ENCODE measurements at regions not wholly inside any gene's neighbourhood (a gene's known extent, or its start where the extent isn't known, plus 50 kb on each side); places are given as distances from the start of the nearest gene placed in this dataset.

DNA sequence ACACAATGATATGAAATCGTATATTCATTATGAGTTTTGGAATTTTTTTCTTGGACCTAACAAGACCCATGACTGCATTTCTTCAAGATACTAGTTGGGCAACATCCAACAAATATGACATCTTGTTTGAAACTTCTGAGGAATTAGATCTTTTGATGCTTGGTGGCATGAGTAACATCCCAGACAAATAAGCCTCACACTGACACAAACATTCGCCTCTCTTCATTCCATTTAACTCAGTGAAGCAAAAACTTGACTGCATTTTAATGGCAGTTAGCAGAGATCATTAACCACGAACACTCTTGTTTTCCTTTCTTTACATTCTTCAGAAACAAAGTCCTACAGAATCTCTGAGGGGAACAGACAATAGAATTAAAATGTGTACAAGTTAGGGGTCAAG lies 758.3 kb downstream of the C12orf50 start:
- H3K9ac ChIP-seq (ENCODE audit: extremely low read depth, insufficient read length, low read length), result no peak overlapping the region
- no peaks in the 10 kb centered on the region for H3K79me2 ChIP-seq (ENCODE audit: insufficient read depth, low read length)
- H2AFZ ChIP-seq (ENCODE audit: low read length), result no peak overlapping the region
- H3K9me3 Mint-ChIP-seq, result no peaks in the 10 kb centered on the region
- H2BK5ac ChIP-seq (ENCODE audit: insufficient read length, low read length), result no peak overlapping the region
- no peak overlapping the region for H3K18ac ChIP-seq (ENCODE audit: insufficient read length, low read depth, low read length)
- H3K4me1 Mint-ChIP-seq, result peaks cover 0 to 5% of the 10 kb centered on the region in 2 experiments; a peak in 1 of 4 replicates
- H2AK5ac ChIP-seq (ENCODE audit: insufficient read length, low read length), result no peak overlapping the region
- no peak overlapping the region for H3K27ac Mint-ChIP-seq
- H4K8ac ChIP-seq (replicated peaks; ENCODE audit: insufficient read length, low read depth, low read length), result no peak overlapping the region
- H4K20me1 ChIP-seq (ENCODE audit: control insufficient read depth, insufficient read depth, insufficient read length), result no peaks in the 10 kb centered on the region
- no peak overlapping the region for H3K56ac ChIP-seq (ENCODE audit: insufficient read length, low read depth, low read length)
- no peak overlapping the region for H2BK12ac ChIP-seq (ENCODE audit: insufficient read length, low read depth, low read length)
- no peak overlapping the region for H3K4ac ChIP-seq (ENCODE audit: low read depth, low read length)
- H4K5ac ChIP-seq (ENCODE audit: insufficient read length, low read depth, low read length), result no peak overlapping the region
- H3K14ac ChIP-seq (ENCODE audit: insufficient read depth, low read length), result no peak overlapping the region
- H3K23me2 ChIP-seq (ENCODE audit: insufficient read length, low read depth, low read length, poor library complexity, severe bottlenecking), result no peaks in the 10 kb centered on the region
- no peak overlapping the region for H3K23ac ChIP-seq (ENCODE audit: insufficient read length, low read depth, low read length)
- no peak overlapping the region for H3K27ac ChIP-seq (ENCODE audit: insufficient read length, low read depth, low read length)
- H3K27me3 Mint-ChIP-seq (ENCODE audit: low read depth), result no peaks in the 10 kb centered on the region
- no peak overlapping the region for H3K4me3 Mint-ChIP-seq
- TF ChIP-seq, protein P1, sequence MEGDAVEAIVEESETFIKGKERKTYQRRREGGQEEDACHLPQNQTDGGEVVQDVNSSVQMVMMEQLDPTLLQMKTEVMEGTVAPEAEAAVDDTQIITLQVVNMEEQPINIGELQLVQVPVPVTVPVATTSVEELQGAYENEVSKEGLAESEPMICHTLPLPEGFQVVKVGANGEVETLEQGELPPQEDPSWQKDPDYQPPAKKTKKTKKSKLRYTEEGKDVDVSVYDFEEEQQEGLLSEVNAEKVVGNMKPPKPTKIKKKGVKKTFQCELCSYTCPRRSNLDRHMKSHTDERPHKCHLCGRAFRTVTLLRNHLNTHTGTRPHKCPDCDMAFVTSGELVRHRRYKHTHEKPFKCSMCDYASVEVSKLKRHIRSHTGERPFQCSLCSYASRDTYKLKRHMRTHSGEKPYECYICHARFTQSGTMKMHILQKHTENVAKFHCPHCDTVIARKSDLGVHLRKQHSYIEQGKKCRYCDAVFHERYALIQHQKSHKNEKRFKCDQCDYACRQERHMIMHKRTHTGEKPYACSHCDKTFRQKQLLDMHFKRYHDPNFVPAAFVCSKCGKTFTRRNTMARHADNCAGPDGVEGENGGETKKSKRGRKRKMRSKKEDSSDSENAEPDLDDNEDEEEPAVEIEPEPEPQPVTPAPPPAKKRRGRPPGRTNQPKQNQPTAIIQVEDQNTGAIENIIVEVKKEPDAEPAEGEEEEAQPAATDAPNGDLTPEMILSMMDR (conservative IDR thresholded peaks at IDR 0.05), result no peak
- H2BK120ac ChIP-seq (ENCODE audit: low read depth, low read length, poor library complexity, severe bottlenecking), result no peak overlapping the region
- no CpG with 5 or more reads among the region's 3 CpGs for WGBS (ENCODE audit: extremely low coverage, insufficient read length, low lambda C conversion rate)
- no peak overlapping the region for H3T11ph ChIP-seq (ENCODE audit: low read length)
- no peak for DNase-seq
- no peaks in the 10 kb centered on the region for H3K36me3 Mint-ChIP-seq (ENCODE audit: insufficient read depth in 1 of 3, low read depth in 3 of 3)
- no peak overlapping the region for H2BK20ac ChIP-seq (ENCODE audit: low read depth, low read length, poor library complexity, severe bottlenecking)
- H2BK15ac ChIP-seq (ENCODE audit: low read depth, low read length), result no peak overlapping the region
- no peaks in the 10 kb centered on the region for H3K79me1 ChIP-seq (ENCODE audit: insufficient read depth, low read depth, low read length, poor library complexity, severe bottlenecking)
- H3K27me3 ChIP-seq (ENCODE audit: insufficient read depth, low read length), result no peaks in the 10 kb centered on the region
- H3K9me3 ChIP-seq (ENCODE audit: control insufficient read depth, low read depth, low read length), result no peaks in the 10 kb centered on the region
- no peak overlapping the region for H3K4me2 ChIP-seq (ENCODE audit: insufficient read depth, insufficient read length, low read length)
- no peak overlapping the region for H4K91ac ChIP-seq (ENCODE audit: insufficient read length, low read depth, low read length)
- H3K4me1 ChIP-seq (ENCODE audit: insufficient read depth, low read length), result peaks cover 2% of the 10 kb centered on the region; the same call in 1 of the 2 replicates
